Activated CD8-positive, alpha-beta memory T cell treated with anti-CD3 and anti-CD28 coated beads for 36 hours (primary cell): ENCODE measurements at regions not wholly inside any gene's neighbourhood (a gene's known extent, or its start where the extent isn't known, plus 50 kb on each side); places are given as distances from the start of the nearest gene placed in this dataset.

ENCODE experiments used
- CTCF ChIA-PET: fragments of 350-600 bp; sonication (Branson Sonifier 250); formaldehyde crosslinking; loops from one replicate; lab custom pipeline; 2021; ENCODE audit warnings: antibody characterized with exemption; lab: Charles Lee
- POLR2A ChIA-PET: fragments of 350-600 bp; sonication (Branson Sonifier 250); formaldehyde crosslinking; loops from one replicate; lab custom pipeline; 2021; ENCODE audit warnings: antibody characterized with exemption; lab: Charles Lee

GRCh38 chr7:110017405-110017804 lies 1073.5 kb upstream of the LRRN3 start:
- CTCF ChIA-PET = no interaction called here
- POLR2A ChIA-PET = no interaction called here

DNA sequence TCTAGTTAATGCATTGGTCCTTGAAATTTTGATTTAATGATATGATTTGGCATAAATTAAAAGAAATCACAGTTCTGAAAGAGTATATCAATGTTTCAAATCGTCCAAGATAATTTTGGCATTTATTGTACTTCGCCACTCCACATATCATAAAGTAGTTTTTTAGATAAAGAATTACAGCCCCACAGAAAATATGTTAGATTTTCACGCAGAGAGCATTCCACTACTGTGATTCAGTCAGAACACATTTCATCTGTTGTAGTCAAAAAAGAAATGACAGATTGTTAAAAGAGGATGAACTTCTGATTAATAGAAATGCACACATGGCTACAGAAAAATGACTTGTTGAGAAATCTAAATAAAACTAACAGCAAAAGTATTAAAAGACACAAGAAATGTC lies 1063.5 kb upstream of the LRRN3 start:
- POLR2A ChIA-PET = no interaction called here
- CTCF ChIA-PET = no interaction called here

DNA sequence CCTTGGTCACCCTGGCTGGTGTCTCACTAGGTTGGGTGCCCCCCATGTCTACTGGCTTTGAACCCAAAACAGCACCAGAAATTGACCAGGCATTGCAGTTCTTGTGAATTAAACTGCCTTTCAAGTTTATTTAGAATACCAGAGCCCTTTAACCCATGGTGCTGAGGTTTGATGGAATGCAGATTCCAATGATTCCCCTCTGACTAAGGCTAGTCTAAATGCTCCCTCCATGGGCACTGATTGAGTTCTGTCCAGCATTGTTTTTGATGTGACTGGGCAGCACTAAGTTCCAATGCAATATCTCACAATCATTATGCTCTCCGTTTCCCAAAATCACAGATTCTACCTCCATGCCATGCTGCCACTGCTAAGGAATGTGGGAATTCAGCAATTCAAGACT lies 1047.4 kb upstream of the LRRN3 start:
- ChIA-PET CTCF (no interaction called here), POLR2A (no interaction called here)

DNA sequence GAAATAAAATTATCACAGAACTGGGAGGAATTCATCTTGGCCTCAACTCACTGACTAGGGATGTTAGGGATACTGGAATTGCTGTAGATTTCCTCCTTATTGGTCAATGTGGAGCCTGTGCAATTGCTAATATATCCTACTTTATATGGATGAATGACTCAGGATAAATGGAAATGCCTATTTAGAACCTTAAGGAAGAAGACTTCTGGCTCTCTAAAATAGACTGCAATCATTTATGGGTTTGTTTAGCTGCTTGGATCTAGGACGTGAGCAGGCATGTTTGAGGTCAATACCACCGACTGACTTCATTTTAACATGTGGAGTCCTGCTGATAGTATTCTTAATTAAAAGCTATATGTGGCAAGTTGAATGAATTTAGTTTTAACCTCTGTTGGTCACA lies 1040.1 kb upstream of the LRRN3 start:
- ChIA-PET CTCF (no interaction called here), POLR2A (no interaction called here)

DNA sequence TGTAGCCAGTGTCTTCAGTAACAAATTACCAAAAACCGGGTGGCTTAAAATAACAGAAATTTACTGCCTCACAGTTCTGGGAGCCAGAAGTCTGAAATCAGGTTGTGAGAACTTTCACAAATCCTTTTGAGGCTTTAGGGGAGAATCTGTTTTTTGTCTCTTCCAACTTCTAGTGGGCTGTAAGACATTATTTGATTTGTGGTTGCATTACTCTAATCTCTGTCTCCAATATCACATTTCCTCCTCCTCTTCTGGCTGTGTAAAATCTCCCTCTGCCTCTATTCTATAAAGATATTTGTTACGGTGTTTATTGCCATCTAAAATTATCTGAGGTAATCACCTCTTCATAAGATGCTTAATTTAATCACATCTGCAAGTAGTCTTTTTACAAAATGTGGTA lies 1039.6 kb upstream of the LRRN3 start:
- CTCF ChIA-PET = no interaction called here
- POLR2A ChIA-PET = no interaction called here

DNA sequence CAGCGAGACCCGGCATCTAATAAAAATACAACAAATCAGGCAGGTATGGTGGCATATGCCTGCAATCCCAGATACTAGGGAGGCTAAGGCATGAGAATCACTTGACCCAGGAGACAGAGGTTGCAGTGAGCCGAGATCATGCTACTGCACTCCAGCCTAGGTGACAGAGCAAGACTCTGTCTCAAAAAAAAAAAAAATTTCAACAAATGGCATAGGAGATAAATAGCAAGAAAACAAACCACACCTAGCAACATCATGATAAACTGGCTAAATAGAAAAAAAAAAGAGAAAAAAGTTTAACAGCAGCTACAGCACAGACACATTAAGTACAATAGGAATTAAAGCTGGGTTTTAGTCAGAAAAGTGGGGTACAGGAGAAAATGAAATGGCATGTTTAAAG lies 1034.6 kb upstream of the LRRN3 start:
- CTCF ChIA-PET = no interaction called here
- POLR2A ChIA-PET = no interaction called here

- ChIA-PET CTCF (no interaction called here), POLR2A (no interaction called here)
These were observed 1032.5 kb upstream of the LRRN3 start for GRCh38 chr7:110058401-110058800.

GRCh38 chr7:110061387-110061786 lies 1029.5 kb upstream of the LRRN3 start:
- ChIA-PET CTCF (no interaction called here), POLR2A (no interaction called here)

DNA sequence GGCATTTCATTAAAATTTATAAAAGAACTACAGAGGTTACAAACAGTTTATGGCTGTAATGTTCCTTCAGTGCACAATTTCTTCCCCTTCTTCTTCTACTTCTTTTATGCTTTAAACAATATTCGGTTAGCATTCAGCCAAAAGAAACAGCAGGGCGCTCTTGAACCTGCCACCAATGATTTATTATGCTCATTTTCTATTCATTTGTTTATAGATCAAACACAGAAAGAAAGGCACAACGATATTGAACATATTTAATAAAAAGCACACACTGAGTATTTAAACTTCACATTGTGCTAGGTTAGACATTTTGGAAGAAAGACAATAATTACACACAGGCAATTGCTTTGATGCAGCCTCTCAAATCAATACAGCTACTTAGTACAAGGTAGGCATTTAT lies 1025.8 kb upstream of the LRRN3 start:
- POLR2A ChIA-PET = no interaction called here
- CTCF ChIA-PET = no interaction called here

GRCh38 chr7:110066843-110067242 lies 1024.1 kb upstream of the LRRN3 start:
- ChIA-PET POLR2A (no interaction called here), CTCF (no interaction called here)

DNA sequence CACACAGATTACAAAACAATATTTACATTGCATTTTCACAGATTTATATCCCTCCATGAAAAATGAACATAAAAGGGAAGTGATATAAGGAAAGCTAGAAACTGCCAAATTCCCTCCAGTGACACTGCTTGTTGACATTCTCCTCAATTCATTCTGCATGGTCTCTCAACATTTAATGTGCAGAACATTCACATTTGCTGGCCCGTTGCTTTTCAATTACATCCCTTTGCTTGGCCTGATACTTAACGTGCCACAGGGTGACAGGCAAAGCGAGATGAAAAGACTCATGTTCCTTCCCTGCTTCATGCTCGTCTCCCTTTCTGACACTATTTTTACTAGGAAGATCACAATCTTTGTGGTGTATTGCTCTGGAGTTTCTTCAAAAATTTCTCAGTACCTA lies 1019.7 kb upstream of the LRRN3 start:
- ChIA-PET CTCF (no interaction called here), POLR2A (no interaction called here)

- ChIA-PET CTCF (no interaction called here), POLR2A (no interaction called here)
These were observed 1015.5 kb upstream of the LRRN3 start for GRCh38 chr7:110075450-110075849.

- POLR2A ChIA-PET = no interaction called here
- CTCF ChIA-PET = no interaction called here
These were observed 1014.7 kb upstream of the LRRN3 start for GRCh38 chr7:110076194-110076593.

- ChIA-PET CTCF (no interaction called here), POLR2A (no interaction called here)
These were observed 1006.6 kb upstream of the LRRN3 start for GRCh38 chr7:110084181-110084807.

DNA sequence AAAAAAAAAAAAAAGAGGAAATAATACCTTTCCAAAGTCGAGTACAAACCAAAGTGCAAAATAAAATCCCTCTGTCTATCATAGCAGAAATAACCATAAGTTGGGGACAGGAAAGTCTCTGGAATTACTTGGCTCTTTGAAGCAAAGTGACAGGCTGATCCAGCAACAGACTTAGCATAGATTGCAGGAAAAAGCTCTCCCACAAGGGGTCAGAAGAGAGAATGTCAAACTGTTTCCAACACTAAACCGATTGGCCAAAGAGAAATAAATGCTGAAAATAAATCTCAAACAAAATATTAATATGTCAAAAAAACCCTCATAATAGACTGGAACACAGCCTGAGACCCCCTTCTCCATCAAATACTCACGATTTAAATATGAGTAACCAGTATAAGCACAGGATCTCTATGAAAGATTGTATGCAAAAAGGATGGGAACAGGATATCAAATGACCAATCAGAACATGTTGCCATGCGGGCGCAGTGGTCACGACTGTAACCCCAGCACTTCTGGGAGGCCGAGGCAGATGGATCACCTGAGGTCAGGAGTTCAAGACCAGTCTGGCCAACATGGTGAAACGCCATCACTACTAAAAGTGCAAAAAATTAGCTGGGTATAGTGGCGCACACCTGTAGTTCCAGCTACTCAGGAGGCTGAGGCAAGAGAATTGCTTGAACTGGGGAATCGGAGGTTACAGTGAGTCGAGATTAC lies 1000.7 kb upstream of the LRRN3 start:
- ChIA-PET POLR2A (no interaction called here), CTCF (no interaction called here)

- CTCF ChIA-PET = no interaction called here
These were observed 995.4 kb upstream of the LRRN3 start for GRCh38 chr7:110095372-110096052.

DNA sequence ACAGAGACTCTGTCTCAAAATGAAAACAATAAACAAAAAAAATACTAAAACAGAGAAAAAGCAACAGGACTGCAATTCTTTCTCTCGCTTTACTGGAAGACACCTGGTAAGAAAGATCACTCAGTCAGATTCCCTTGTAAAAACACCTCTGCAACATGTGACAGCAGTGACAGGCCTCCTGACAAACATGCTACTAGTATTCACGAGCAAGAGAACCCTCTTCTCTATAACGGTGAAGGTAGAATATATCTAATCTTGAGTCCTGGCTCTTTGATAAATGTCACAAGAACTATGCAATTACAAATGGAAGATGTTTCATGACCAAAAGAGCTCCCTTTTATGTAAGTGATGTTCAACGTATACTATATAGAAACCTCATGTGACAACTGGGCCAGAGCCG lies 986.7 kb upstream of the LRRN3 start:
- CTCF ChIA-PET = no interaction called here
- POLR2A ChIA-PET = no interaction called here

More at GRCh38 chr7:110095372-110096052, 995.4 kb upstream of the LRRN3 start:
- POLR2A ChIA-PET = interaction anchor here (0.6 kb wide), 1 partner anchor 138 kb away, joined by 3 read pairs; no protein-coding TSS in a partner anchor

- CTCF ChIA-PET = no interaction called here
These were observed 985.6 kb upstream of the LRRN3 start for GRCh38 chr7:110105307-110105706.

GRCh38 chr7:110105840-110106239 lies 985.1 kb upstream of the LRRN3 start:
- CTCF ChIA-PET = no interaction called here

More at GRCh38 chr7:110105307-110105706, 985.6 kb upstream of the LRRN3 start:
- POLR2A ChIA-PET = no interaction called here

DNA sequence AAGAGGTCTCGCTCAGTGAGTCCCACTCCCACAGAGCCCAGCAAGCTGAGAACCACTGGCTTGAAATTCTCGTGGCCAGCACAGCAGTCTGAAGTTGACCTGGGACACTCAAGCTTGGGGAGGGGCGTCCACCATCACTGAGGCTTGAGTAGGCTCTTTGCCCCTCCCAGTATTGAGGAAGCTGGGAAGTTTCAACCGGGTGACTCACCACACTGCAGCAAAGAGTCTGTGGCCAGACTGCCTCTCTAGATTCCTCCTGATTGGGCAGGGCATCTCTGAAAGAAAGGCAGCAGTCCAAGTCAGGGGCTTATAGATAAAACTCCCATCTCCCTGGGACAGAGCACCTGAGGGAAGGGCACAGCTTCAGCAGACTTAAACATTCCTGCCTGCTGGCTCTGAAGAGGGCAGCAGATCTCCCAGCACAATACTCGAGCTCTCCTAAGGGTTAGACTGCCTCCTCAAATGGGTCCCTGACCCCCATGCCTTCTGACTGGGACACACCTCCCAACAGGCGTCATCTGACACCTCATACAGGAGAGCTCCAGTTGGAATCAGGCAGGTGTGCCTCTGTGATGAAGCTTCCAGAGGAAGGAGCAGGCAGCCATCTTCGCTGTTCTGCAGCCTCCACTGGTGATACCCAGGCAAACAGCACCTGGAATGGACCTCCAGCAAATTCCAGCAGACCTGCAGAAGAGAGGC lies 970.9 kb upstream of the LRRN3 start:
- CTCF ChIA-PET = no interaction called here
- POLR2A ChIA-PET = no interaction called here

More at GRCh38 chr7:110105840-110106239, 985.1 kb upstream of the LRRN3 start:
- POLR2A ChIA-PET = no interaction called here
